MM.1S (cell line): ENCODE measurements at regions not wholly inside any gene's neighbourhood (a gene's known extent, or its start where the extent isn't known, plus 50 kb on each side); places are given as distances from the start of the nearest gene placed in this dataset.

ENCODE experiments used
- EZH2 ChIP-seq: fragments of 300-600 bp; sonication (generic); optimal IDR thresholded peaks from 2 replicates; pipeline ENCODE3; 2017; ENCODE audit warnings: low read depth, mild to moderate bottlenecking, antibody characterized with exemption, low read length, mixed read lengths
- EZH2phosphoT487 ChIP-seq: fragments of 300-600 bp; sonication (generic); IDR thresholded peaks from 2 replicates; pipeline ENCODE4 v1.6.1; 2018; ENCODE audit warnings: antibody characterized with exemption, low read length
- TF ChIP-seq, protein P1 (sequence below): fragments of 300-600 bp; sonication (generic); IDR thresholded peaks from 2 replicates; pipeline ENCODE4 v1.5.1; 2016; ENCODE audit warnings: antibody characterized with exemption, low read length, mixed read lengths

- TF ChIP-seq, protein P1, sequence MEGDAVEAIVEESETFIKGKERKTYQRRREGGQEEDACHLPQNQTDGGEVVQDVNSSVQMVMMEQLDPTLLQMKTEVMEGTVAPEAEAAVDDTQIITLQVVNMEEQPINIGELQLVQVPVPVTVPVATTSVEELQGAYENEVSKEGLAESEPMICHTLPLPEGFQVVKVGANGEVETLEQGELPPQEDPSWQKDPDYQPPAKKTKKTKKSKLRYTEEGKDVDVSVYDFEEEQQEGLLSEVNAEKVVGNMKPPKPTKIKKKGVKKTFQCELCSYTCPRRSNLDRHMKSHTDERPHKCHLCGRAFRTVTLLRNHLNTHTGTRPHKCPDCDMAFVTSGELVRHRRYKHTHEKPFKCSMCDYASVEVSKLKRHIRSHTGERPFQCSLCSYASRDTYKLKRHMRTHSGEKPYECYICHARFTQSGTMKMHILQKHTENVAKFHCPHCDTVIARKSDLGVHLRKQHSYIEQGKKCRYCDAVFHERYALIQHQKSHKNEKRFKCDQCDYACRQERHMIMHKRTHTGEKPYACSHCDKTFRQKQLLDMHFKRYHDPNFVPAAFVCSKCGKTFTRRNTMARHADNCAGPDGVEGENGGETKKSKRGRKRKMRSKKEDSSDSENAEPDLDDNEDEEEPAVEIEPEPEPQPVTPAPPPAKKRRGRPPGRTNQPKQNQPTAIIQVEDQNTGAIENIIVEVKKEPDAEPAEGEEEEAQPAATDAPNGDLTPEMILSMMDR, result no peak
- TF ChIP-seq EZH2 (no peak), EZH2phosphoT487 (no peak)
Observed at GRCh38 chr3:174424656-174425055, 434.5 kb upstream of the NAALADL2 start.
